ENCODE measurements at regions not wholly inside any gene's neighbourhood (a gene's known extent, or its start where the extent isn't known, plus 50 kb on each side); places are given as distances from the start of the nearest gene placed in this dataset.
"Not testable (repeated sequence)": the region's sequence is repeated elsewhere in the genome, so short reads cannot be mapped to it uniquely, and the experiment has no call there.

GRCh38 chr5:53369681-53370080 is 110.7 kb upstream of the FST start:
- no peak for FAIRE-seq

GRCh38 chr5:53373451-53374158 is 106.8 kb upstream of the FST start:
- FAIRE-seq, result no peak

- FAIRE-seq, result no peak
Measured at GRCh38 chr5:53376853-53377252, 103.6 kb upstream of the FST start.

GRCh38 chr5:53378190-53378589 is 102.2 kb upstream of the FST start:
- FAIRE-seq, result no peak

GRCh38 chr5:53378590-53379247 is 101.7 kb upstream of the FST start:
- no peak for FAIRE-seq

GRCh38 chr5:53386341-53386740 is 94.1 kb upstream of the FST start:
- FAIRE-seq, result no peak

- FAIRE-seq, result no peak
Measured at GRCh38 chr5:53389093-53389492, 91.3 kb upstream of the FST start.

- no peak for FAIRE-seq
Measured at GRCh38 chr5:53392073-53392472, 88.4 kb upstream of the FST start.

- FAIRE-seq, result no peak
Measured at GRCh38 chr5:53394808-53395207, 85.6 kb upstream of the FST start.

- FAIRE-seq, result no peak
Measured at GRCh38 chr5:53397141-53397757, 83.2 kb upstream of the FST start.

- FAIRE-seq, result no peak
Measured at GRCh38 chr5:53397845-53398244, 82.6 kb upstream of the FST start.

GRCh38 chr5:53399926-53400697 is 80.3 kb upstream of the FST start:
- no peak for FAIRE-seq

- FAIRE-seq, result no peak
Measured at GRCh38 chr5:53403291-53403690, 77.1 kb upstream of the FST start.

GRCh38 chr5:53403758-53404157 is 76.7 kb upstream of the FST start:
- no peak for FAIRE-seq

GRCh38 chr5:53405396-53405795 is 75.0 kb upstream of the FST start:
- no peak for FAIRE-seq

GRCh38 chr5:53406630-53407316 is 73.7 kb upstream of the FST start:
- no peak for FAIRE-seq

GRCh38 chr5:53407373-53407772 is 73.1 kb upstream of the FST start:
- FAIRE-seq, result no peak

- FAIRE-seq, result no peak
Measured at GRCh38 chr5:53411388-53411787, 69.0 kb upstream of the FST start.

GRCh38 chr5:53412499-53412898 is 67.9 kb upstream of the FST start:
- not testable (repeated sequence) for FAIRE-seq

GRCh38 chr5:53416144-53416738 is 64.2 kb upstream of the FST start:
- no peak for FAIRE-seq

- no peak for FAIRE-seq
Measured at GRCh38 chr5:53418409-53418808, 62.0 kb upstream of the FST start.

- no peak for FAIRE-seq
Measured at GRCh38 chr5:53418826-53419658, 61.4 kb upstream of the FST start.
